HG03457 (cell line): ENCODE measurements at regions not wholly inside any gene's neighbourhood (a gene's known extent, or its start where the extent isn't known, plus 50 kb on each side); places are given as distances from the start of the nearest gene placed in this dataset.

Source experiments
- ATAC-seq: cut with Tn5 transposase; IDR thresholded peaks from one replicate; pipeline ENCODE4 v1.9.1; 2021; ENCODE audit warnings: moderate number of reproducible peaks; ENCODE audit not compliant: unreplicated experiment

DNA sequence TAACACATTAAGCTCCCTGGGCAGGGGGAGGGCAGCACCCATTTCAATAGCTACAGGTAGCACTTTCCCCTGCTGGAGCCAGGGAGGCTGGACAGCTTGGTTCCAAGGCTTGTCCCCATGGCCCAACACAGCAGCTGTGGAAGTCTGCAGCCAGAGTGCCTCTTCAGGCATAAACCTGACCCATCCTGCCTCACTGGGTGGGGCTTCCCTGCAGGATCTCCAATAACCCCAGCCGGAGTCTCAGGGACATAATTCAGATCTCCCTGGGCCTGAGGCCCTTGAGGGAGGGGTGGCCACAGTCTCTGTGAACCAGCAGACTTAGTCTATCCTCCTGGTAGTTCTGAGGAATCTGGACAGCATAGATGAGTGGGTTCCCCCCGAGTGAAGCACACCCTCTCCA, 1001.9 kb upstream of the CHAC2 start:
- no peak for ATAC-seq

DNA sequence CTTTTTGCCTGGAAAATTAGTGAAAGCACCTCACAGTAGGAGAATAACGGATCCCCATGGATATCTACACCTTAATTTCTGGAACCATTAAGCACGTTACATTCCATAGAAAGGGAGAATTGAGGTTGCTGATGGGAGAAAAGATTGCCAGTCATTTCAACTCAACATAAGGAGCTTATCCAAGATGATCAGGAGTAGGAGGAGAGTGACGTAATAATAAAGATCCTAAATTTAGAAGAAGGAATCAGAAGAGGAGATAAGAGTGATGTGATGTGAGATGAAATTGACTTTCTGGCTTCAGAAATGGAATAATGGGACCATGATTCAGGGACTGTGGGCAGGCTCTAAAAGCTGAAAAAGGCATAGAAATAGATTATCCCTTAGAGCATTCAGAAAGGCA, 1017.8 kb upstream of the CHAC2 start:
- no peak for ATAC-seq

- no peak for ATAC-seq
Observed at GRCh38 chr2:52745144-52745543, 1022.5 kb upstream of the CHAC2 start.

- ATAC-seq = no peak
Observed at GRCh38 chr2:52732849-52733395, 1034.7 kb upstream of the CHAC2 start.

DNA sequence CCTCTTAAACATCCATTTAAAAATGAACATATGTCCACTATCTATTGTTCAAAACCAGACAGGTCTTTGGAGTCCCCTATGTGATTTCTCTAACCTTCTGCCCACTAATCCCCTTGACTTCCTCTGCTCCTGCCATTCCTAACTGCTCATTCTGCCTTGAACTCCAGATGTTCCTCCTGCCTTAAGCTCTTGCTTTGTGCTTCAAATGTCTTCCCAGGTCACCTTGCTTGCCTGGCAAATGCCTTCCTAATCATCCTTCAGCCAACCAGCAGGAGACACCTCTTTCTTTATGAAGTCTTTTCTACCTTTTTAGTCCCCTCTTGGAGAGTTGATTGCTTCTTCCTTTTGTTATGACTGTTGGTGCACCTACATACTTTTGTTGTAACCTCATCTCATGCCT, 1043.0 kb upstream of the CHAC2 start:
- no peak for ATAC-seq

- ATAC-seq = no peak
Observed at GRCh38 chr2:52717836-52718235, 1049.8 kb upstream of the CHAC2 start.

GRCh38 chr2:52710810-52711618, 1056.6 kb upstream of the CHAC2 start:
- no peak for ATAC-seq

- no peak for ATAC-seq
Observed at GRCh38 chr2:52704251-52704650, 1063.4 kb upstream of the CHAC2 start.

GRCh38 chr2:52703004-52703403, 1064.6 kb upstream of the CHAC2 start:
- no peak for ATAC-seq

DNA sequence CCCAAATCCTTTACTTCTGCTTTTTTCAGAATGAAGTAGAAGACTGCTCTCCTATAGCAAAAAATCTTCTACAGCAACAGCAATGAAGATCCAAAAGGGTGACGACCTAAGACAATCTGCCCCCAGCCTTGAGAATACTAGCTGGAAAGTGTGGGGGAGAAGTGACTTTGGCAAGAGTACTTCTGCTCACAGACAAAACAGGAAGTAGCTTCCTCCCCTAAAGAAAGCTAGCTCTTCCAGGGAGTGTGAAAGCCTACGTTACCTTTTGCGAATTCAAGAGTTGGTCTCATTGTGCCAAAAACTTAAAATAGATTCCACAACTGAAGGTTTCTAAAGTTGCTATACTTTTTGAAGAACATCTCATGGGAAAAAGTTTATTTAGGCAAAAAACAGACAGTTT, 1069.2 kb upstream of the CHAC2 start:
- ATAC-seq = no peak

- no peak for ATAC-seq
Observed at GRCh38 chr2:52697690-52698089, 1069.9 kb upstream of the CHAC2 start.

GRCh38 chr2:52695731-52696130, 1071.9 kb upstream of the CHAC2 start:
- no peak for ATAC-seq

- ATAC-seq = no peak
Observed at GRCh38 chr2:52686935-52687334, 1080.7 kb upstream of the CHAC2 start.

GRCh38 chr2:52676056-52676455, 1091.5 kb upstream of the CHAC2 start:
- no peak for ATAC-seq

GRCh38 chr2:52668724-52669123, 1098.9 kb upstream of the CHAC2 start:
- ATAC-seq = no peak

- ATAC-seq = no peak
Observed at GRCh38 chr2:52659546-52659945, 1108.1 kb upstream of the CHAC2 start.

DNA sequence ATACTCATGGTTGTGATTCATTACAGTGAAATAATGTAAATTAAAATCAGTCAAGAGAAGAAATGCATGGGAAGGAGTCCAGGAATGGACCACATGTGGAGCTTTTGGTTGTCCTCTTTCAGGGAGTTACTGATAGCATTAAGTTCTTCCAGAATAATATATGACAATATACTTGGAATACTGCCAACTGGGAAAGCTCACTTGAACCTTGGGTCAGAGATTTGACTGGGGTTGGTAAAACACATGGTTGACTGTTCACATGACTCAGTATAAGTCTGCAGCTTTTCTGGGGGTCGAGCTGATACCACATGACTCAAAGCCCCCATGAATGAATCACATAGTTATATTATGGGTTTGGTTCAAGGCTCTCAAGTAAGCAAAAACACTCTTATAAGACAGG, 1109.0 kb upstream of the CHAC2 start:
- ATAC-seq = no peak

GRCh38 chr2:52639692-52640091, 1127.9 kb upstream of the CHAC2 start:
- no peak for ATAC-seq

DNA sequence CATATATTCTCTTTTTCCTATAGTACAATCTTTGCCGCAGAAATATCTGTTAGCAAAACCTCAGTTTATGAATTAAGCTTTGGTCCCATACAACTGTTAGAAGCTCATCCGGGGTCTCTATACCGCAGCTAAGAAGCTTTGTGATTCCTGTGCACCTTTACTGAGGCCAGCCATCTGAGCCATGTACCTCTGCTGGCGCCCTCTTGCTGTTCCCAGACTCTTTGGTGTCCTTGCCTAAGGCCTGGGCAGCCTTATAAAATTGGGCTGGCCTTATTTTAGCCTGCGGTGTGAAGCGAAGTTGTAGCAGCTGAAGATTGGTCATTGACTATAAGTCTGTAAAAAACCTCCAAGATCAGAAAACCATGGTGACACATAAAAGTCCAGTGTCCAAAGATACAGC, 1135.1 kb upstream of the CHAC2 start:
- ATAC-seq = no peak

DNA sequence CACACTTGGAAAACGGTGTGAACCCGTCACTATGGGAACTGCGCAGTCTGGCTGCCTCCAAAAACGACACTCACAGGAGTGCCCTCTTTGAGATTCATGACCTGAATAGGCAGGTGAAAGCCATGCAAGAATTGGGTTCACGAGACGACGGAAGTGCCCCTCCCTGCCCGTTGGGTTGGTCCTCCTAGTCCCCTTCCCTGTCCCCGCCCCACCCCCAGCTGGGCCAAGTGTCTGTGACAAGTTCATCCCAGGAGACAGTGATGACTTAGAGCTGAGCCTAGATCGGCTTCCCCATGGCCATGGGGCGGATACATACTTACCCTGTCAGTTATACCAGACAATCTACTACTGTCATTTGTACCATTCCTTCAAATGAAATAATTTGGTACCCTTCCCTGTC, 1137.7 kb upstream of the CHAC2 start:
- no peak for ATAC-seq

GRCh38 chr2:52629531-52629930, 1138.1 kb upstream of the CHAC2 start:
- ATAC-seq = no peak

GRCh38 chr2:52622266-52622665, 1145.3 kb upstream of the CHAC2 start:
- ATAC-seq = no peak

DNA sequence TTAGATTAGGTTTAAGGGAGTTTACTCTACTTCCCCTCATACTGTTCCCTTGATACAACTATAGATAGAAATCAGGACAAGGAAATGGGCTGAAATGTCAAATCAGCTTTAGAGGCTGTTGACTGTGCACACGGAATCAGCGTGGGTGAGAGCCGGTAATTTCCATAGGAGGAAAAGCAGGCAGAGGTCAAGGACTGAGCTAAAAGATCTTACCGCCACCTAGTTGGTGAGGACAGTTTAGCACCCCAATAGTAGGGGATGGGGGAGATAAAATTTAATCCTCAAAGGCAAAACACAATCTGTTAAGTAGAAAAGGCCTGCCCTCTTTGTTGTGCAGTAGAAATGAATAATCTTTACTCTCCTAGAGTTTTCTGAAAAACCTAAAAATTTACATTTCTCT, 1154.5 kb upstream of the CHAC2 start:
- ATAC-seq = no peak
